ENCODE measurements at regions not wholly inside any gene's neighbourhood (a gene's known extent, or its start where the extent isn't known, plus 50 kb on each side); places are given as distances from the start of the nearest gene placed in this dataset.

DNA sequence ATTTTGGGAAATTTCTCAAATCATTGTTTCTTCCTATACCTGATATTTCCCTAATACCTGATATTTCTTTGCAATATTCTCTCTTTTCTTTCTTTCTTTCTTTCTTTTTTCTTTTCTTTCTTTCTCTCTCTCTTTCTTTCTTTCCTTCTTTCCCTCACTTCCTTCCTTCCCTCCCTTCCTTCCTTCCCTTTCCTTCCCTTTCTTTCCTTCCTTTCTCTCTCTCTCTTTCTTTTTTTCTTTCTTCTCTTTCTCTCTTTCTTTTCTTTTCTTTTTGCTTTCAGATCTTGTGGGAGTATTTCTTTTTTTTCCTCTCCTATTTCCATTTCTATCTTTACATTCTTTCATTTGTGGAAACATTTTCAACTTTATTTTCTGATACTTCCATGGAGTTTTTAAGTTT is 76.1 kb upstream of the ANKEF1 start:
- TF ChIP-seq EZH2 (IDR thresholded peaks at IDR 0.05) (no peak), POLR2AphosphoS5 (IDR thresholded peaks at IDR 0.05; ENCODE audit: borderline replicate concordance, low read depth, low read length) (no peak)
